HG03196 (cell line): ENCODE measurements at regions not wholly inside any gene's neighbourhood (a gene's known extent, or its start where the extent isn't known, plus 50 kb on each side); places are given as distances from the start of the nearest gene placed in this dataset.

Source experiments
- ATAC-seq: cut with Tn5 transposase; IDR thresholded peaks from one replicate; pipeline ENCODE4 v1.9.1; 2021; ENCODE audit not compliant: unreplicated experiment

DNA sequence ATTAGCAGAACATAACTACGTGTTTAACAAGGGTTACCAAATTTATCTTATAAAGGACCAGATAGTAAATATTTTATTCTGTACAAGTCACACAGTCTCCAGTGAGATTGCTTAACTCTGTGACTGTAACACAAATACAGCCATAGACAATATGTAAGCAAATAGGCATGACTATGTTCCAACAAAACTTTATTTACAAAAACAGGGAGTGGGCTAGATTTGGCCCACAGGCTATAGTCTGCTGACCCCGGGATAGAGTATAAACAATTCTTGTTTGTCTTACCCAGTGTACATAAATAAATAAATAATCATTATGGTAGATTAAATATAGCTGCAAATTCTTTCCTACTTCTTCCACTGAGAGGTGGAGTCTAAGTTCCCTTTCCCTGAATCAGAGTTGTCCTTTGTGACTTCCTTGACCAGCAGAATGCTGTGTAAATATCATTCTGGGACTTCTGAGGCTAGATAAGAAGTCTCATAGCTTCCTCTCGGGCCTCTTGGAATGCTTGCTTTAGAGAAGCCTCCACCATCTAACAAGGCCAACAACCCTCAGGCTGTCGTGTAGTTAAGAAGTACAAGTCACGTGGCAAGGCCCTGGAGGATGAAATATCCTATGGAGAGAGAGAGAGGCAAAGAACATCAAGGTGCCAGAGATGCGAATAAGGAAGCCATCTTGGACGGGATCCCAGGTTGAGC, 59.1 kb upstream of the TMEM244 start:
- no peak for ATAC-seq

DNA sequence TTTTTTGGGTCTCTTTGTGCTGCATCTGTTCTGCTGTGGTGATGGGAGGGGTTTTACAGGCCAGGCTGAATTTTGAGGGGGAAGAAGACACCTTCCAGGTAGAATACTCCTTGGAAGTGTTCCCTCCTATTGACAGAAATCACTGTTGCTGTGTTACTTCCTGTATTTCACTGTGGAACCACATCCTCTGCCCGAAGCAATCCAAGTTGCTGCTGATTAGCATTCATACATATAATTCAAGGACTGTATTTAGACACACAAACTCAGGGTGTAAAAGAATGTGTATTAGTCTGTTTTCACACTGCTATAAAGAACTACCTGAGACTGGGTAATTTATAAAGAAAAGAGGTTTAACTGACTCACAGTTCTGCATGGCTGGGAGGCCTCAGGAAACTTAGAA, 50.6 kb upstream of the TMEM244 start:
- ATAC-seq, result no peak
